ENCODE measurements at regions not wholly inside any gene's neighbourhood (a gene's known extent, or its start where the extent isn't known, plus 50 kb on each side); places are given as distances from the start of the nearest gene placed in this dataset.

DNA sequence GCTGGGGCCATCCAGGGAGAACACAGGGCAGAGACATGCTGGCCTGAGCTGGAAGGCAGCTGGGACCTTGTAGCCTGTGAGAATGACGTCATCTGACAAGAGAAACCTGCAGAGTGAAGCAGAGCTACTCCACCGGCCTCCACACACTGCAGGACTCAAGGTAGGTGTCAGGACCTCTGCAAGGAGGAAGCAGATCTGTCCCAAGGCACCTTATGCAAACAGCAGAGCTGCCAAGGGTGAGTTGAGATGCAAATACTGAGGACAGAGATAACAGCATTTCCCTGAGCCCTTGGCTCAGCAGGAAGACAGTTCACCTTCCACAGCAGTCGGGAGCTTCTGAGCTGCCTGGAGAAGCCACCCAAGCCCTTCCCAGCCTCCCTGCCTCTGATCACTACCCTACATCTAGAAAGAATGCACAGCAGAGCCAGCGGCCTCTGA, 51.9 kb upstream of the IGSF9B start:
- TF ChIP-seq, protein P1, sequence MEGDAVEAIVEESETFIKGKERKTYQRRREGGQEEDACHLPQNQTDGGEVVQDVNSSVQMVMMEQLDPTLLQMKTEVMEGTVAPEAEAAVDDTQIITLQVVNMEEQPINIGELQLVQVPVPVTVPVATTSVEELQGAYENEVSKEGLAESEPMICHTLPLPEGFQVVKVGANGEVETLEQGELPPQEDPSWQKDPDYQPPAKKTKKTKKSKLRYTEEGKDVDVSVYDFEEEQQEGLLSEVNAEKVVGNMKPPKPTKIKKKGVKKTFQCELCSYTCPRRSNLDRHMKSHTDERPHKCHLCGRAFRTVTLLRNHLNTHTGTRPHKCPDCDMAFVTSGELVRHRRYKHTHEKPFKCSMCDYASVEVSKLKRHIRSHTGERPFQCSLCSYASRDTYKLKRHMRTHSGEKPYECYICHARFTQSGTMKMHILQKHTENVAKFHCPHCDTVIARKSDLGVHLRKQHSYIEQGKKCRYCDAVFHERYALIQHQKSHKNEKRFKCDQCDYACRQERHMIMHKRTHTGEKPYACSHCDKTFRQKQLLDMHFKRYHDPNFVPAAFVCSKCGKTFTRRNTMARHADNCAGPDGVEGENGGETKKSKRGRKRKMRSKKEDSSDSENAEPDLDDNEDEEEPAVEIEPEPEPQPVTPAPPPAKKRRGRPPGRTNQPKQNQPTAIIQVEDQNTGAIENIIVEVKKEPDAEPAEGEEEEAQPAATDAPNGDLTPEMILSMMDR (IDR thresholded peaks at IDR 0.05; ENCODE audit: insufficient read depth, low read length, poor library complexity, severe bottlenecking) = no peak
- Histone ChIP-seq H3K36me3 (ENCODE audit: control insufficient read depth, insufficient read depth, low read length) (no peaks in the 10 kb centered on the region), H3K27me3 (ENCODE audit: control insufficient read depth, insufficient read depth, low read length) (peaks cover 2% of the 10 kb centered on the region), H3K4me3 (ENCODE audit: low read depth, low read length) (no peak overlapping the region)
- no peak for DNase-seq (ENCODE audit: low read depth)

GRCh38 chr11:134013518-134013917, 55.4 kb upstream of the JAM3 start:
- TF ChIP-seq, protein P1 (IDR thresholded peaks at IDR 0.05; ENCODE audit: insufficient read depth, low read length, poor library complexity, severe bottlenecking) = no peak

GRCh38 chr11:134014511-134014910, 54.4 kb upstream of the JAM3 start:
- TF ChIP-seq, protein P1 (IDR thresholded peaks at IDR 0.05; ENCODE audit: insufficient read depth, low read length, poor library complexity, severe bottlenecking) = peak; percentile 35
- Histone ChIP-seq H3K27me3 (ENCODE audit: control insufficient read depth, insufficient read depth, low read length) (peaks cover 6% of the 10 kb centered on the region), H3K36me3 (ENCODE audit: control insufficient read depth, insufficient read depth, low read length) (no peaks in the 10 kb centered on the region), H3K4me3 (ENCODE audit: low read depth, low read length) (no peak overlapping the region)
- DNase-seq (ENCODE audit: low read depth) = no peak

More at GRCh38 chr11:134013518-134013917, 55.4 kb upstream of the JAM3 start:
- H3K4me3 ChIP-seq (ENCODE audit: low read depth, low read length) = no peak overlapping the region
- peaks cover 5% of the 10 kb centered on the region for H3K27me3 ChIP-seq (ENCODE audit: control insufficient read depth, insufficient read depth, low read length)
- no peak for DNase-seq (ENCODE audit: low read depth)
- no peaks in the 10 kb centered on the region for H3K36me3 ChIP-seq (ENCODE audit: control insufficient read depth, insufficient read depth, low read length)

DNA sequence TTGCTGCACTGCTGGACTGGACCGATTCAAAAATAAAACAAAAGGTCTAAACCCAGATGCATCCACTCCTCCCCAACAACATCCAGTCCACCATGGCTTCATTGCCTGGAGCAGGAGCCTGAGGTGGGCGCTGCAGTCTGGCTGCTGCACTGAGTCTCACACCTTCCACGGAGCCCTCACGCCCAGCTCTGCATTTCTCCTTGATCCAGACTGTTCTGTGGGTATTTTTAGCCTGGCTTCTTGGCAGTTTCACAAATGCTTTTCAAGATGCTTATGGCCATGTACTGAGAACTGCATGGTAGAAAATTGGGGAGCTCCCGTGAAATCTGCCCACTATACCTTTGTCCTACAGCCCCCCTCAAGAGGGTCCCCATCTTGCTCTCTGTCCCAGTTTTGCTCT, 53.3 kb upstream of the JAM3 start:
- TF ChIP-seq, protein P1 (IDR thresholded peaks at IDR 0.05; ENCODE audit: insufficient read depth, low read length, poor library complexity, severe bottlenecking) = no peak
- DNase-seq (ENCODE audit: low read depth) = no peak
- Histone ChIP-seq H3K4me3 (ENCODE audit: low read depth, low read length) (no peak overlapping the region), H3K27me3 (ENCODE audit: control insufficient read depth, insufficient read depth, low read length) (peaks cover 17% of the 10 kb centered on the region), H3K36me3 (ENCODE audit: control insufficient read depth, insufficient read depth, low read length) (no peaks in the 10 kb centered on the region)

DNA sequence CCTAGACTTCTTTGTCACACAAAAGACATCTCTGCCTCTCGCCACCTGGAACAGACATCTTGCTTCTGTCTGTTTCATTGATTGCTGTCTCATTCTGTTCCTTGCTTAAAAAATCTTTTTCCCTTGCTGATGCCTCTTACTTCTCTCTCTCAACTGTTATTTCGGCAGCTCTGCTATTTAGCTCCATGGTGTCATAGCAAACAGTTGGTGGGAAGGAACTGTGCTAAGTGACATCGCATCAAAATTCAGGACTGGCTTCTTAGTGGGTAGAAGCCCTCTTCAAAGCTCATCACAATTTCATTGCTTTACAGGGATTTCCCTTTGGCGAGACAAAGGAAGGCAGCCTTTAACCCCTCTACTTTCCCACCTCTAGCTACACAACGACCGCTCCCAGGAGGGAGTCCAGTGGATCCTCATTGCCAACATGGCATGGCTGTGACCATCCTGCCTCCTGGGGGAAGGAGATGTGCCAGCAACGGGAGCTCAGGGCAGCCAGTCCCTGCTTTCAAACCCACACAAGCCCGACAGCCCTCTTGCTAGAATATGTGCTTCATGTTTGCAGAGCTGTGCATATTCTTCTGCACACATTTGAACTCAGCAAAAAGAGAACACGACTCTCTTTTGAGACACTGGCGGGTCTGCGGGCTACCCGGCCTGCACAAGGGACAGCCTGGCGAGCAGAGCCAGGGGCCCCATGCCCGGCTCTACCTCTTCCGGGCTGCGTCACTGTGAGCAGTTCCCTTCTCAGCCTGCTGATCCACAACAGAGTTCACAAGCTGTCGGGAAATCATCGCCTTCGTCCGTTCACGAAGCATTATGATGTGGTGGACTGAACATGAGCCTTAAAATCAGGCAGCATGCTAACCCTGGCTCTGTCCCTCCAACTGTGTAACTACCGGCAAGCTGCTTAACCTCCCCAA, 51.1 kb upstream of the JAM3 start:
- no peak for DNase-seq (ENCODE audit: low read depth)
- H3K4me3 ChIP-seq (ENCODE audit: low read depth, low read length) = no peak overlapping the region
- no peaks in the 10 kb centered on the region for H3K36me3 ChIP-seq (ENCODE audit: control insufficient read depth, insufficient read depth, low read length)
- TF ChIP-seq, protein P1 (IDR thresholded peaks at IDR 0.05; ENCODE audit: insufficient read depth, low read length, poor library complexity, severe bottlenecking) = no peak
- peaks cover 20% of the 10 kb centered on the region for H3K27me3 ChIP-seq (ENCODE audit: control insufficient read depth, insufficient read depth, low read length)
